AG09319 (cell line): ENCODE measurements at regions not wholly inside any gene's neighbourhood (a gene's known extent, or its start where the extent isn't known, plus 50 kb on each side); places are given as distances from the start of the nearest gene placed in this dataset.
"Not testable (repeated sequence)": the region's sequence is repeated elsewhere in the genome, so short reads cannot be mapped to it uniquely, and the experiment has no call there.

Experiments used
- DNase-seq: peaks from one replicate; pipeline ENCODE4 v3.0.0-alpha.2; 2010; ENCODE audit warnings: low read depth; ENCODE audit errors: extremely low read depth
- TF ChIP-seq, protein P1 (sequence below): IDR thresholded peaks from 2 replicates; pipeline ENCODE4 v1.5.1; 2011; ENCODE audit warnings: low read depth, mild to moderate bottlenecking, inconsistent platforms, low read length, moderate library complexity

DNA sequence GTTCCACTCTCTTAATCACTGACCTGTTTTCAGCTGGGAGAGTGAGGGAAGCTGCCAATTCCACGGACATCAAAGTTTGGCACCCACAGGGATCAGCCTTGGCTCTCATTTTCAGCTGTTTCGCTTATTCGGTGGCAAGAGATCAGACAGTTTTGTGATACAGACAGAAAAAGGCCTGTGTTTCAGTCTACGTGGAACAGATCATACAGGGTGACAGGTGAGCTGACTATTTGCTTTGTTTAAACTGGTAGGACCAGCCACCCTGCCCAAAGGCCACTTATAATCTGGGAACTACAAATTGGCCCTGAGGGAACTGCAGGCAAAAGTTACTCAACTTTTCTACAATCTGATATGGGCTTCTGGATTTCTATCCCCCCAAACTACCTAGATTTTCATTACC lies 128.6 kb downstream of the ZNF467 start:
- TF ChIP-seq, protein P1, sequence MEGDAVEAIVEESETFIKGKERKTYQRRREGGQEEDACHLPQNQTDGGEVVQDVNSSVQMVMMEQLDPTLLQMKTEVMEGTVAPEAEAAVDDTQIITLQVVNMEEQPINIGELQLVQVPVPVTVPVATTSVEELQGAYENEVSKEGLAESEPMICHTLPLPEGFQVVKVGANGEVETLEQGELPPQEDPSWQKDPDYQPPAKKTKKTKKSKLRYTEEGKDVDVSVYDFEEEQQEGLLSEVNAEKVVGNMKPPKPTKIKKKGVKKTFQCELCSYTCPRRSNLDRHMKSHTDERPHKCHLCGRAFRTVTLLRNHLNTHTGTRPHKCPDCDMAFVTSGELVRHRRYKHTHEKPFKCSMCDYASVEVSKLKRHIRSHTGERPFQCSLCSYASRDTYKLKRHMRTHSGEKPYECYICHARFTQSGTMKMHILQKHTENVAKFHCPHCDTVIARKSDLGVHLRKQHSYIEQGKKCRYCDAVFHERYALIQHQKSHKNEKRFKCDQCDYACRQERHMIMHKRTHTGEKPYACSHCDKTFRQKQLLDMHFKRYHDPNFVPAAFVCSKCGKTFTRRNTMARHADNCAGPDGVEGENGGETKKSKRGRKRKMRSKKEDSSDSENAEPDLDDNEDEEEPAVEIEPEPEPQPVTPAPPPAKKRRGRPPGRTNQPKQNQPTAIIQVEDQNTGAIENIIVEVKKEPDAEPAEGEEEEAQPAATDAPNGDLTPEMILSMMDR, result no peak
- no peak for DNase-seq

- no peak for DNase-seq
- TF ChIP-seq, protein P1, result no peak
These were observed 130.8 kb downstream of the ZNF467 start for GRCh38 chr7:149642589-149642988.

DNA sequence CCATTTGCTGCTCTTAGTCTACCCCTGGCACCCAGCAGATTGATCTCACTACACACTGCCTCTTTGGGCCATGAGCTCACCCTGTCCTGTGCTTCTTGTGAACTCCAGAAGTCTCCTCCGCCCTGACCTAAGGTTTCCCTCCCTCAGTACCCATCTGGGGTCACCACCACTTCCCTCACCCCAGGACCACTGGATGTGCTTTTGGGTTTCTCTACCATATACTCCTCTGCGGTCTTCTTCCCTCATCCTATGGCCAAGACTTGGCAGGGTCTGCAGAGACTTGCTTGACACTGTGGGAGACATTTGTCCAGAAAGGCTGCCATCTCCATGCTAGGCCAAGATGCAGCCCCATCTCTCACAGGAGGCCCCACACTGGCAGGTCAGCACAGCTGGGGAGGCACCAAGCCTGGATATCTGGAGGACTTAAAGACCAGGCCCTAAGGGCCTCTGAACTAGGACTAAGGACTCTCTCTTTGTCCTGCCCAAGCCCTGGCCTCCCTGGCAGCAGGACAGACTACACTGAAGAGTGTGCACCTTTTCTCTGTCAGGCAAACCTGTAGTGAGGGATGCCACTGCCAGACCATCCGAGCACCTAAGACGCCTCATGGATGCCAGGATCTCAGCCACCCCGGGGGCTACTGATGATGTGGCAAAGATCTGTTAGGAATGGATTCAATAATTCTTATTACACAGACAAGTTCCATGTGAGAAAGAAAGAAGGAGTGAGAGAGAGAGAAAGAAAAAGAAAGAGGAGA lies 134.6 kb downstream of the ZNF467 start:
- TF ChIP-seq, protein P1, result no peak
- DNase-seq, result no peak

DNA sequence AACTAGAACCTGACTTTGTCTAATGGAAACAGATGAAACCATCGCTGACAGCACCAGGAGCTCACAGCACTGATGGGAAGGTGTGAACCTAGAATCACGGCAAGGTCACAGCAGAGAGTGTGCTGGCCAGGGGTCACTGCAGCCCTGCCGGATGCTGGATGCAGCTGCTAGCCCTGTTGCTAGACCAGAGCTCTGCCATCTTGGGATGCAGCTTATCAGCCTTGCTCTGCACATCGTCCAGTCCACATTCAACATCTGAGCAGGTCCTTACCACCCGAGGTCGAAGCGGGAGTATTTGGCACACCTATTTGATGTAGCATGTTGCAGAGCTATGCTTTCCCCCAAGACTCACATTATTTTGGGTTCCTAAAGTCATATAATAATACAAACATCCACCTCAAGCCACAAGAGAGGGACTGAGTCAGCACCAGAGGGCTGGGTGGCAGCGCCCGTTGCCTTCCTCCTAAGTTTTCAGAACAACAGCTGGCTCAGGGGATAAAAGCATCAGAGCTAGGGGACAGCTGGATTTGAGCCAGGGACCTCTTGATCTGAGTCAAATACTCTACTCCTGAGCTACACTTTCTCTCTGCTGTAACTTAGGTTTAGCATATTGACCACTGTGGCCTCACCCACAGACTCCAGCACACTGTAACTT lies 135.3 kb downstream of the ZNF467 start:
- no peak for DNase-seq
- TF ChIP-seq, protein P1, result no peak

GRCh38 chr7:149635561-149636329 lies 137.6 kb downstream of the ZNF467 start:
- TF ChIP-seq, protein P1, result no peak
- no peak for DNase-seq

- no peak for DNase-seq
- TF ChIP-seq, protein P1, result no peak
These were observed 136.7 kb upstream of the ZNF746 start for GRCh38 chr7:149633976-149634945.

DNA sequence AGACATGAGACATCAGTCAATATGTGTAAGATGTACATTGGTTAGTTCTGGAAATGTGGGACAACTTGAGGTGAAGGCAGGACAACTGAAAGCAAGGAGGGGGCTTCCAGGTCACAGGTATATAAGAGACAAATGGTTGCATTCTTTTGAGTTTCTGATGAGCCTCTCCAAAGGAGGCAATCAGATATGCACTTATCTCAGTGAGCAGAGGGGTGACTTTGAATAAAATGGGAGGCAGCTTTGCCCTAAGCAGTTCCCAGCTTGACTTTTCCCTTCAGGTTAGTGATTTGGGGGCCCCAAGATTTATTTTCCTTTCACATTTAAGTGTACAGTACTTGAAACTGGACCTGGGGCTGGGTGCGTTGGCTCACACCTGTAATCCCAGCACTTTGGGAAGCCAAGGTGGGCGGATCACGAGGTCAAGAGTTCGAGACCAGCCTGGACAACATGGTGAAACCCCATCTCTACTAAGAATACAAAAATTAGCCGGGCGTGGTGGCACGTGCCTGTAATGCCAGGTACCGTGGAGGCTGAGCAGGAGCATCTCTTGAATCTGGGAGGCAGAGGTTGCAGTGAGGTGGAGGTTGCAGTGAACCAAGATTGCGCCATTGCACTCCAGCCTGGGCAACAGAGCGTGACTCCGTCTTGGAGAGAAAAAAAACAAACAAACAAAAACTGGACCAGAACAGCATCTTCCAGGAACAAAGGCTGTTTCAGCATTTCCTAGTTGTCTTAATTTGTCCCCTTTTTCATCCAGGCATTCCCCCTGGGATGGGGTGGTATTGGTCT lies 130.9 kb upstream of the ZNF746 start:
- DNase-seq, result not testable (repeated sequence)
